Neural progenitor cell (in vitro differentiated cells): ENCODE measurements at regions not wholly inside any gene's neighbourhood (a gene's known extent, or its start where the extent isn't known, plus 50 kb on each side); places are given as distances from the start of the nearest gene placed in this dataset.

ENCODE experiments used
- DNase-seq: peaks from one replicate; pipeline ENCODE4 v3.0.0-alpha.2; 2016; ENCODE audit warnings: low spot score
- H2AFZ ChIP-seq: fragments of 200-600 bp; sonication (generic); replicated peaks from 2 replicates; pipeline ENCODE4 v1.6.1; 2016; ENCODE audit warnings: antibody characterized with exemption
- H3F3A ChIP-seq: fragments of 200-600 bp; sonication (generic); 2 replicates; pipeline ENCODE4 v1.6.1; 2016; ENCODE audit warnings: antibody characterized with exemption, low read depth
- H3K27ac ChIP-seq: fragments of 200-600 bp; sonication (generic); 2 replicates; pipeline ENCODE4 v1.5.1; 2016; ENCODE audit warnings: mild to moderate bottlenecking
- H3K27me3 ChIP-seq: fragments of 200-600 bp; sonication (generic); 2 replicates; pipeline ENCODE4 v1.6.1; 2016; ENCODE audit warnings: mild to moderate bottlenecking, moderate library complexity
- H3K36me3 ChIP-seq: fragments of 200-600 bp; sonication (generic); 2 replicates; pipeline ENCODE4 v1.5.1; 2016
- H3K4me1 ChIP-seq: fragments of 200-600 bp; sonication (generic); 2 replicates; pipeline ENCODE4 v1.6.1; 2016; ENCODE audit warnings: mixed run types
- H3K4me2 ChIP-seq: fragments of 200-600 bp; sonication (generic); 2 replicates; pipeline ENCODE4 v1.6.1; 2016
- H3K4me3 ChIP-seq: fragments of 200-600 bp; sonication (generic); 2 replicates; pipeline ENCODE4 v1.5.1; 2016
- H3K79me2 ChIP-seq: fragments of 200-600 bp; sonication (generic); 2 replicates; pipeline ENCODE4 v1.6.1; 2016; ENCODE audit warnings: low read depth
- H3K9ac ChIP-seq: fragments of 200-600 bp; sonication (generic); 2 replicates; pipeline ENCODE4 v1.6.1; 2016
- H3K9me3 ChIP-seq: fragments of 200-600 bp; sonication (generic); 2 replicates; pipeline ENCODE4 v1.5.1; 2016; ENCODE audit warnings: low read depth
- H4K20me1 ChIP-seq: fragments of 200-600 bp; sonication (generic); 2 replicates; pipeline ENCODE4 v1.6.1; 2016; ENCODE audit warnings: low read depth
- H3K27ac Mint-ChIP-seq: 3 replicates; pipeline ENCODE4 v1.8.0; 2021; ENCODE audit warnings: mixed read lengths
- H3K27me3 Mint-ChIP-seq: 2 replicates; pipeline ENCODE4 v1.8.0; 2022; ENCODE audit warnings: low read depth, mild to moderate bottlenecking, inconsistent platforms, moderate library complexity, mixed read lengths; ENCODE audit not compliant: insufficient read depth
- H3K36me3 Mint-ChIP-seq: 3 replicates; pipeline ENCODE4 v1.8.0; 2021; ENCODE audit warnings: mixed read lengths
- H3K4me1 Mint-ChIP-seq: 3 replicates; pipeline ENCODE4 v1.8.0; 2021; ENCODE audit warnings: mixed read lengths
- H3K4me3 Mint-ChIP-seq: 3 replicates; pipeline ENCODE4 v1.8.0; 2021; ENCODE audit warnings: mild to moderate bottlenecking, moderate library complexity, mixed read lengths
- H3K9me3 Mint-ChIP-seq: 3 replicates; pipeline ENCODE4 v1.8.0; 2020; ENCODE audit warnings: mixed read lengths
- EZH2 ChIP-seq: fragments of 200-600 bp; sonication (generic); IDR thresholded peaks from 2 replicates; pipeline ENCODE4 v1.6.1; 2017; ENCODE audit warnings: antibody characterized with exemption, mild to moderate bottlenecking, moderate library complexity
- EZH2phosphoT487 ChIP-seq: fragments of 200-600 bp; sonication (generic); IDR thresholded peaks from 2 replicates; pipeline ENCODE4 v1.6.1; 2017; ENCODE audit warnings: antibody characterized with exemption
- TF ChIP-seq, protein P1 (sequence below): fragments of 200-600 bp; sonication (generic); IDR thresholded peaks from 2 replicates; pipeline ENCODE4 v1.5.1; 2017; ENCODE audit warnings: antibody characterized with exemption, mild to moderate bottlenecking

DNA sequence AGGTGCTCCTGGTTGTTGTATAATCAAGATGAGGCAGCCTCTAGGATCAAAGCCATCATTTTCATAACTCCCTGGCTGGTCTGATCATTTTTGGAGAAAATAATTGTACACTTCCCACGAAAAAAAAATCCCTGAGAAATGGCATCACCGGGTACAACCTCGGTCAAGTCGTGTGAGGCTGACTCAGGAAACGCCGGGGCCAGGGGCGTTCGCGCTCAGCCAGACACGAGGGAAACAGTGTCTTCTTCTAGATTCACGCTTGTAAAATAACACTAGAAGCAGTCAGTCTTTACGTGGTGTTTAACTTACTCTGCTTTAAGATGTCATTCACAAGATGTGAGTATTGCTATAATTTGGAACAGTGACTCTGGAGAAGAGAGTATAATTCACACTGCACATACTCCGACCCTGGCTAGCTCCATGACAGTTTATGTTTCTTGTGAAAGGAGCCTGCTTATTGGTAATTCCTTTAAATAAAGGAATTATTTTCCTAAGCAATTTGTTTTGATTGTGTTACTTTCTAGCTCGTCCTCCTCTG lies 109.0 kb upstream of the SOX1 start:
- H4K20me1 ChIP-seq = no peaks in the 10 kb centered on the region
- TF ChIP-seq, protein P1, sequence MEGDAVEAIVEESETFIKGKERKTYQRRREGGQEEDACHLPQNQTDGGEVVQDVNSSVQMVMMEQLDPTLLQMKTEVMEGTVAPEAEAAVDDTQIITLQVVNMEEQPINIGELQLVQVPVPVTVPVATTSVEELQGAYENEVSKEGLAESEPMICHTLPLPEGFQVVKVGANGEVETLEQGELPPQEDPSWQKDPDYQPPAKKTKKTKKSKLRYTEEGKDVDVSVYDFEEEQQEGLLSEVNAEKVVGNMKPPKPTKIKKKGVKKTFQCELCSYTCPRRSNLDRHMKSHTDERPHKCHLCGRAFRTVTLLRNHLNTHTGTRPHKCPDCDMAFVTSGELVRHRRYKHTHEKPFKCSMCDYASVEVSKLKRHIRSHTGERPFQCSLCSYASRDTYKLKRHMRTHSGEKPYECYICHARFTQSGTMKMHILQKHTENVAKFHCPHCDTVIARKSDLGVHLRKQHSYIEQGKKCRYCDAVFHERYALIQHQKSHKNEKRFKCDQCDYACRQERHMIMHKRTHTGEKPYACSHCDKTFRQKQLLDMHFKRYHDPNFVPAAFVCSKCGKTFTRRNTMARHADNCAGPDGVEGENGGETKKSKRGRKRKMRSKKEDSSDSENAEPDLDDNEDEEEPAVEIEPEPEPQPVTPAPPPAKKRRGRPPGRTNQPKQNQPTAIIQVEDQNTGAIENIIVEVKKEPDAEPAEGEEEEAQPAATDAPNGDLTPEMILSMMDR = no peak
- TF ChIP-seq EZH2 (no peak), EZH2phosphoT487 (no peak)
- no peaks in the 10 kb centered on the region for H3K9me3 ChIP-seq
- H3F3A ChIP-seq = no peaks in the 10 kb centered on the region
- Mint-ChIP-seq H3K4me3 (no peak overlapping the region), H3K36me3 (no peaks in the 10 kb centered on the region), H3K27ac (no peak overlapping the region), H3K4me1 (peaks cover 14% of the 10 kb centered on the region), H3K27me3 (peaks cover 2% of the 10 kb centered on the region), H3K9me3 (peaks cover 4% of the 10 kb centered on the region)
- no peak overlapping the region for H3K9ac ChIP-seq
- no peak overlapping the region for H3K4me3 ChIP-seq
- no peak overlapping the region for H2AFZ ChIP-seq
- no peaks in the 10 kb centered on the region for H3K4me1 ChIP-seq
- H3K4me2 ChIP-seq = no peak overlapping the region
- no peak for DNase-seq
- no peaks in the 10 kb centered on the region for H3K36me3 ChIP-seq
- no peak overlapping the region for H3K27ac ChIP-seq
- no peaks in the 10 kb centered on the region for H3K27me3 ChIP-seq
- H3K79me2 ChIP-seq = no peaks in the 10 kb centered on the region

DNA sequence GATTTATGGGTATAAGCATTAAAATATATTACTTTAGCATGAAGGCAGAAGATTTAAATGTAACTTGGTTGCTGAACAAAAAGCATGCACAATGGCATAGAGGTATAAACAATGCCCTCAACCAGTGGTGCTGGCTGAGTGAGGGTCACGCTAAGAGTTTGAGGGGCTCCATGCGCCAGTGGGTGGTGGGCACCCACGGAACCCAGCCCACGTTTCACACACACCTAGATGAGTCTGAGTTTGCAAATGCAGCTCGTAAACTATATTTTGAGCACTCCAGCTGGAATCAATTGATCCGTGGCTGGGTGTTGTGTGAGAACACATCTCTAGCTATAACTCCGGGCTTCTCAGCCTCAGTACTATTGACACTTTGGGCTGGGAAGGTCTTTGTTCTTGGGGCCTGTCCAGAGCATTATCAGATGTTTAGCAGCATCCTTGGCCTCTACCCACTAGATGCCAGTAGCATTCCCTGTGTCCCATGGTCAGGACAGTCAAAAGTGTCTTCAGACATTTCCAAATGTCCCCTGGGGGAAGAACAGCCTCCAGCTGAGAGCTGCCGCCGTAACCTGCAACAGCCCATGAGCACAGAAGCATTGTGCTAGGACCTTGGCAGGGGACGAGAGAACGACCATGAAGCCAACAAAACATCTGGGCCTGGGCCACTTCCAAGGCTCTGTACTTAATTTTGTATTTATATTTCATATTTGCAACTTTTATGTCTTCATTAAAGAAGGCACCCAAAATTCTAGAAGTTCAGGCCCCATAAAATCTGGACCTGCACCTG lies 108.1 kb upstream of the SOX1 start:
- Histone ChIP-seq H3K27ac (no peak overlapping the region), H3K9ac (no peak overlapping the region), H3K27me3 (no peaks in the 10 kb centered on the region), H3K79me2 (no peaks in the 10 kb centered on the region), H2AFZ (no peak overlapping the region), H3K36me3 (no peaks in the 10 kb centered on the region), H3K4me2 (no peak overlapping the region), H3K4me1 (no peaks in the 10 kb centered on the region), H3K9me3 (no peaks in the 10 kb centered on the region), H4K20me1 (no peaks in the 10 kb centered on the region), H3F3A (no peaks in the 10 kb centered on the region), H3K4me3 (no peak overlapping the region)
- no peak overlapping the region for H3K4me3 Mint-ChIP-seq
- TF ChIP-seq EZH2 (no peak), EZH2phosphoT487 (no peak)
- TF ChIP-seq, protein P1 = no peak
- H3K36me3 Mint-ChIP-seq = no peaks in the 10 kb centered on the region
- no peak overlapping the region for H3K27ac Mint-ChIP-seq
- peaks cover 4% of the 10 kb centered on the region for H3K9me3 Mint-ChIP-seq
- H3K27me3 Mint-ChIP-seq = peaks cover 2% of the 10 kb centered on the region
- DNase-seq = no peak
- peaks cover 14% of the 10 kb centered on the region for H3K4me1 Mint-ChIP-seq

DNA sequence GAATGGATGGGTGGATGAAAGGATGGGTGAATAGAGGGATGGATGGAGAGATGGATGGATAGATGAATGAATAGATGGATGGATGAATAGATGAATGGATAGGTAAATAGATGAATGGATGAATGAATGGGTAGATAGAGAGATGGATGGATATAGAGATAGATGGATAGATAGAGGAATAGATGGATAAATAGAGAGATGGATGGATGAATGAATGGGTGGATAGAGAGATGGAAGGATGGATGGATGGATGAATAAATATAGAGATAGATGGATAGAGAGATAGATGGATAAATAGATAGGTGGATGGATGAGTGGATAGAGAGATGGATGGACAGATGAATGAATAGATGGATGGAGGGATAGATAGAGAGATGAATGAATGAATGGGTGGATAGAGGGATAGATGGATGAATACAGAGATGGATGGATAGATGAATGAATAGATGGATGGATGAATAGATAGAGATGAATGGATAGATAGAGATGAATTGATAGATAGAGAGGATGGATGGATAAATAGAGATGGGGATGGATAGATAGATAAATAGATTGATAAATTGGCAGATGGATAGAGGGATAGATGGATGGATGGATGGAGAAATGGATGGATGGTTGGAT lies 106.7 kb upstream of the SOX1 start:
- H3K4me1 ChIP-seq = no peaks in the 10 kb centered on the region
- no peak overlapping the region for H3K4me2 ChIP-seq
- no peak overlapping the region for H3K27ac ChIP-seq
- Mint-ChIP-seq H3K4me1 (peaks cover 5% of the 10 kb centered on the region), H3K4me3 (no peak overlapping the region), H3K9me3 (peaks cover under 1% of the 10 kb centered on the region), H3K27ac (no peak overlapping the region), H3K36me3 (no peaks in the 10 kb centered on the region), H3K27me3 (peaks cover 3% of the 10 kb centered on the region)
- no peak overlapping the region for H3K9ac ChIP-seq
- H2AFZ ChIP-seq = no peak overlapping the region
- H3K36me3 ChIP-seq = no peaks in the 10 kb centered on the region
- H3F3A ChIP-seq = no peaks in the 10 kb centered on the region
- DNase-seq = no peak
- no peaks in the 10 kb centered on the region for H3K79me2 ChIP-seq
- no peaks in the 10 kb centered on the region for H3K27me3 ChIP-seq
- H4K20me1 ChIP-seq = no peaks in the 10 kb centered on the region
- no peaks in the 10 kb centered on the region for H3K9me3 ChIP-seq
- no peak overlapping the region for H3K4me3 ChIP-seq
- TF ChIP-seq, protein P1 = no peak
- TF ChIP-seq EZH2phosphoT487 = no peak
- no peak for TF ChIP-seq EZH2
